Sigmoid colon (tissue), 6 donors: ENCODE measurements at regions not wholly inside any gene's neighbourhood (a gene's known extent, or its start where the extent isn't known, plus 50 kb on each side); places are given as distances from the start of the nearest gene placed in this dataset.

ENCODE experiments used
- DNase-seq: peaks from one replicate; pipeline ENCODE4 v3.0.0-alpha.2; 2019
- H3K27ac ChIP-seq, 4 donors: fragments of 200-600 bp; sonication (generic); one replicate each; pipeline ENCODE4 v1.5.1; 2016 to 2019; ENCODE audit warnings: mild to moderate bottlenecking in 1 of 4
- H3K27me3 ChIP-seq, 3 donors: fragments of 200-600 bp; sonication (generic); one replicate each; pipeline ENCODE4 v1.5.1; 2019; ENCODE audit warnings: mild to moderate bottlenecking in 1 of 3
- H3K36me3 ChIP-seq, 4 donors: fragments of 200-600 bp; sonication (generic); one replicate each; pipeline ENCODE4 v1.5.1; 2016 to 2019
- H3K4me1 ChIP-seq, 4 donors: fragments of 200-600 bp; sonication (generic); one replicate each; pipeline ENCODE4 v1.5.1; 2017 to 2019
- H3K4me3 ChIP-seq, 4 donors: fragments of 200-600 bp; sonication (generic); one replicate each; pipeline ENCODE4 v1.5.1; 2017 to 2019; ENCODE audit warnings: mild to moderate bottlenecking in 2 of 4, moderate library complexity in 1 of 4
- H3K9me3 ChIP-seq, 4 donors: fragments of 200-600 bp in 3 of 4; sonication (generic) in 3 of 4; one replicate each; pipeline versions ENCODE4 v1.5.1 to v1.6.1; 2013 to 2019
- CTCF ChIP-seq, 4 experiments: fragments of 450-650 bp in 3 of 4; fragments of 200-600 bp in 1 of 4; IDR thresholded peaks; one replicate each; pipeline ENCODE4 v1.5.1; 2016 to 2019; ENCODE audit warnings: antibody characterized with exemption in 4 of 4, mild to moderate bottlenecking in 3 of 4, moderate library complexity in 2 of 4
- EP300 ChIP-seq, 4 donors: sonication (generic); formaldehyde crosslinking; IDR thresholded peaks; one replicate each; pipeline ENCODE4 v1.6.1; 2017; ENCODE audit warnings: antibody characterized with exemption in 4 of 4
- POLR2A ChIP-seq, 2 donors: fragments of 450-650 bp; IDR thresholded peaks; one replicate each; pipeline ENCODE4 v1.6.1; 2016; ENCODE audit warnings: antibody characterized with exemption in 2 of 2, mild to moderate bottlenecking in 2 of 2, moderate library complexity in 2 of 2
- POLR2AphosphoS5 ChIP-seq, 4 donors: sonication (generic); formaldehyde crosslinking; IDR thresholded peaks; one replicate each; pipeline ENCODE4 v1.6.1; 2017; ENCODE audit warnings: antibody characterized with exemption in 4 of 4
- WGBS, 2 donors: extraction: QIAGEN DNeasy Blood & Tissue Kit; methylation state at CpG; one replicate each; pipeline ENCODE4 v1.1.7; 2013; 5-methylcytosine and 5-hydroxymethylcytosine counted together
- intact Hi-C: fragments of 100-400 bp; cut with DNase I; formaldehyde crosslinking; loops from one replicate; pipeline ENCODE4 v1.15.1; 2023
- donor health status: healthy with polysubstance abuse.
- donor health status: healthy.

- DNase-seq = no peak
Measured at GRCh38 chr4:38516190-38516589, 147.8 kb upstream of the KLF3 start.

GRCh38 chr4:38519666-38520065, 144.3 kb upstream of the KLF3 start:
- no peaks in the 10 kb centered on the region for H3K9me3 ChIP-seq
- TF ChIP-seq POLR2A (IDR thresholded peaks at IDR 0.05) = no peak
- TF ChIP-seq EP300 (IDR thresholded peaks at IDR 0.05) = no peak
- no peak for TF ChIP-seq CTCF (IDR thresholded peaks at IDR 0.05)
- no peak for TF ChIP-seq POLR2AphosphoS5 (IDR thresholded peaks at IDR 0.05)
- 45 to 68% methylated on average over 1 of the region's 1 CpG for WGBS, 2 donors
- intact Hi-C loops = no loop called here
- H3K27me3 ChIP-seq = no peaks in the 10 kb centered on the region
- no peak for DNase-seq
- no peak overlapping the region for H3K4me3 ChIP-seq
- peaks cover 0 to 6% (median 0%) of the 10 kb centered on the region in 4 donors for H3K4me1 ChIP-seq
- no peaks in the 10 kb centered on the region for H3K36me3 ChIP-seq
- no peak overlapping the region for H3K27ac ChIP-seq

More at GRCh38 chr4:38516190-38516589, 147.8 kb upstream of the KLF3 start:
- no peaks in the 10 kb centered on the region for H3K36me3 ChIP-seq
- peaks cover 0 to 6% (median 0%) of the 10 kb centered on the region in 4 donors for H3K4me1 ChIP-seq
- intact Hi-C loops = no loop called here
- no peak overlapping the region for H3K4me3 ChIP-seq
- no peaks in the 10 kb centered on the region for H3K27me3 ChIP-seq
- 33 to 46% methylated on average over 2 of the region's 2 CpGs for WGBS, 2 donors
- no peak for TF ChIP-seq CTCF (IDR thresholded peaks at IDR 0.05)
- TF ChIP-seq EP300 (IDR thresholded peaks at IDR 0.05) = no peak
- H3K9me3 ChIP-seq = no peaks in the 10 kb centered on the region
- H3K27ac ChIP-seq = no peak overlapping the region

GRCh38 chr4:38523054-38523453, 140.9 kb upstream of the KLF3 start:
- Histone ChIP-seq H3K27ac (peak overlapping the region in 1 of 4 donors; percentile 1), H3K4me3 (no peak overlapping the region), H3K4me1 (peaks cover 0 to 6% (median 0%) of the 10 kb centered on the region in 4 donors), H3K36me3 (no peaks in the 10 kb centered on the region), H3K27me3 (no peaks in the 10 kb centered on the region), H3K9me3 (no peaks in the 10 kb centered on the region)
- intact Hi-C loops = no loop called here
- TF ChIP-seq EP300 (IDR thresholded peaks at IDR 0.05) (no peak), POLR2AphosphoS5 (IDR thresholded peaks at IDR 0.05) (no peak), POLR2A (IDR thresholded peaks at IDR 0.05) (no peak), CTCF (IDR thresholded peaks at IDR 0.05) (no peak)
- WGBS, 2 donors = 70 to 78% methylated on average over 5 of the region's 5 CpGs
- DNase-seq = no peak

GRCh38 chr4:38523524-38524448, 140.2 kb upstream of the KLF3 start:
- peaks cover 0 to under 1% (median 0%) of the 10 kb centered on the region in 4 donors for H3K4me1 ChIP-seq
- H3K27me3 ChIP-seq = no peaks in the 10 kb centered on the region
- TF ChIP-seq POLR2AphosphoS5 (IDR thresholded peaks at IDR 0.05) = no peak
- TF ChIP-seq CTCF (IDR thresholded peaks at IDR 0.05) = no peak
- TF ChIP-seq EP300 (IDR thresholded peaks at IDR 0.05) = no peak
- TF ChIP-seq POLR2A (IDR thresholded peaks at IDR 0.05) = no peak
- no peak overlapping the region for H3K4me3 ChIP-seq
- H3K9me3 ChIP-seq = no peaks in the 10 kb centered on the region
- no peaks in the 10 kb centered on the region for H3K36me3 ChIP-seq
- intact Hi-C loops = no loop called here
- 78 to 85% methylated on average over 16 of the region's 16 CpGs for WGBS, 2 donors
- no peak for DNase-seq
- peak overlapping the region in 2 of 4 donors; percentile 1 to 8 for H3K27ac ChIP-seq
